ENCODE measurements at regions not wholly inside any gene's neighbourhood (a gene's known extent, or its start where the extent isn't known, plus 50 kb on each side); places are given as distances from the start of the nearest gene placed in this dataset.

- Histone ChIP-seq H3K4me1 (ENCODE audit: insufficient read depth, low read length) (no peaks in the 10 kb centered on the region), H3K79me2 (ENCODE audit: insufficient read depth, low read length) (no peaks in the 10 kb centered on the region), H2AFZ (ENCODE audit: low read depth, low read length) (no peak overlapping the region), H3K9ac (ENCODE audit: low read depth, low read length) (no peak overlapping the region), H3K4me2 (ENCODE audit: insufficient read depth, low read length) (no peak overlapping the region), H3K9me3 (ENCODE audit: insufficient read depth, low read length, severe bottlenecking) (peaks cover 2% of the 10 kb centered on the region), H4K20me1 (ENCODE audit: insufficient read depth, low read length) (no peaks in the 10 kb centered on the region), H3K27me3 (ENCODE audit: insufficient read depth, low read length, poor library complexity) (no peaks in the 10 kb centered on the region), H3K36me3 (ENCODE audit: insufficient read depth, low read length) (no peaks in the 10 kb centered on the region), H3K27ac (ENCODE audit: low read length) (no peak overlapping the region), H3K4me3 (ENCODE audit: low read depth in 1 of 2, low read length in 2 of 2) (no peak overlapping the region)
- no peak for TF ChIP-seq EZH2 (IDR thresholded peaks at IDR 0.05; ENCODE audit: borderline replicate concordance, low read depth, low read length, severe bottlenecking)
- TF ChIP-seq, protein P1, sequence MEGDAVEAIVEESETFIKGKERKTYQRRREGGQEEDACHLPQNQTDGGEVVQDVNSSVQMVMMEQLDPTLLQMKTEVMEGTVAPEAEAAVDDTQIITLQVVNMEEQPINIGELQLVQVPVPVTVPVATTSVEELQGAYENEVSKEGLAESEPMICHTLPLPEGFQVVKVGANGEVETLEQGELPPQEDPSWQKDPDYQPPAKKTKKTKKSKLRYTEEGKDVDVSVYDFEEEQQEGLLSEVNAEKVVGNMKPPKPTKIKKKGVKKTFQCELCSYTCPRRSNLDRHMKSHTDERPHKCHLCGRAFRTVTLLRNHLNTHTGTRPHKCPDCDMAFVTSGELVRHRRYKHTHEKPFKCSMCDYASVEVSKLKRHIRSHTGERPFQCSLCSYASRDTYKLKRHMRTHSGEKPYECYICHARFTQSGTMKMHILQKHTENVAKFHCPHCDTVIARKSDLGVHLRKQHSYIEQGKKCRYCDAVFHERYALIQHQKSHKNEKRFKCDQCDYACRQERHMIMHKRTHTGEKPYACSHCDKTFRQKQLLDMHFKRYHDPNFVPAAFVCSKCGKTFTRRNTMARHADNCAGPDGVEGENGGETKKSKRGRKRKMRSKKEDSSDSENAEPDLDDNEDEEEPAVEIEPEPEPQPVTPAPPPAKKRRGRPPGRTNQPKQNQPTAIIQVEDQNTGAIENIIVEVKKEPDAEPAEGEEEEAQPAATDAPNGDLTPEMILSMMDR (IDR thresholded peaks at IDR 0.05; ENCODE audit: borderline replicate concordance, extremely low read depth, low read length, poor library complexity, severe bottlenecking) = no peak
- DNase-seq (no peak), ATAC-seq (ENCODE audit: insufficient read depth, low read depth) (no peak)
These were observed 470.0 kb upstream of the INTU start for GRCh38 chr4:127162741-127163140.

DNA sequence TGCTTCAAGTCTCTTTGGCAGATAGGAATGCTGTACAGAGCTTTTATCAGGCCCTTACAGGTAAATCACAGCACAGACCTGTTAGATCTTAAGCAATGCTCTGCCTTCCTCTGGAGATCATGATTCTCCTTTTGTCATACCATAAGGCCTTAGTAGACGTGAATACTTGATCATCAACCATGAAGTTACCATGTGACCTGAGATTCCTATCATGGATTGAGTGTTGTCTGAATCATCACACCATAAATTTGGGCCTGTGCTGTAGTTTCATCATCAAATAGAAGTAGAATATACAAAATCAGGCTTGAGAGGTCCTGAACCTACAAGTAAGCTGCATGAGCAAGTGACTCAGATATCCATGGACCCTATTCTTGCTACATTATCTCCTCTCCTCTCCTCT, 466.8 kb upstream of the INTU start:
- H3K9me3 ChIP-seq (ENCODE audit: insufficient read depth, low read length, severe bottlenecking) = peaks cover 2% of the 10 kb centered on the region
- no peak overlapping the region for H3K27ac ChIP-seq (ENCODE audit: low read length)
- no peaks in the 10 kb centered on the region for H3K36me3 ChIP-seq (ENCODE audit: insufficient read depth, low read length)
- no peak for TF ChIP-seq EZH2 (IDR thresholded peaks at IDR 0.05; ENCODE audit: borderline replicate concordance, low read depth, low read length, severe bottlenecking)
- TF ChIP-seq, protein P1 (IDR thresholded peaks at IDR 0.05; ENCODE audit: borderline replicate concordance, extremely low read depth, low read length, poor library complexity, severe bottlenecking) = no peak
- H3K4me1 ChIP-seq (ENCODE audit: insufficient read depth, low read length) = no peaks in the 10 kb centered on the region
- no peaks in the 10 kb centered on the region for H3K79me2 ChIP-seq (ENCODE audit: insufficient read depth, low read length)
- H4K20me1 ChIP-seq (ENCODE audit: insufficient read depth, low read length) = no peaks in the 10 kb centered on the region
- no peak overlapping the region for H3K9ac ChIP-seq (ENCODE audit: low read depth, low read length)
- no peak overlapping the region for H3K4me2 ChIP-seq (ENCODE audit: insufficient read depth, low read length)
- H2AFZ ChIP-seq (ENCODE audit: low read depth, low read length) = no peak overlapping the region
- H3K27me3 ChIP-seq (ENCODE audit: insufficient read depth, low read length, poor library complexity) = no peaks in the 10 kb centered on the region
- no peak overlapping the region for H3K4me3 ChIP-seq (ENCODE audit: low read depth in 1 of 2, low read length in 2 of 2)
- ATAC-seq (ENCODE audit: insufficient read depth, low read depth) (no peak), DNase-seq (no peak)

GRCh38 chr4:127174201-127174600, 458.6 kb upstream of the INTU start:
- H2AFZ ChIP-seq (ENCODE audit: low read depth, low read length) = no peak overlapping the region
- no peaks in the 10 kb centered on the region for H3K79me2 ChIP-seq (ENCODE audit: insufficient read depth, low read length)
- TF ChIP-seq, protein P1 (IDR thresholded peaks at IDR 0.05; ENCODE audit: borderline replicate concordance, extremely low read depth, low read length, poor library complexity, severe bottlenecking) = no peak
- no peak for TF ChIP-seq EZH2 (IDR thresholded peaks at IDR 0.05; ENCODE audit: borderline replicate concordance, low read depth, low read length, severe bottlenecking)

DNA sequence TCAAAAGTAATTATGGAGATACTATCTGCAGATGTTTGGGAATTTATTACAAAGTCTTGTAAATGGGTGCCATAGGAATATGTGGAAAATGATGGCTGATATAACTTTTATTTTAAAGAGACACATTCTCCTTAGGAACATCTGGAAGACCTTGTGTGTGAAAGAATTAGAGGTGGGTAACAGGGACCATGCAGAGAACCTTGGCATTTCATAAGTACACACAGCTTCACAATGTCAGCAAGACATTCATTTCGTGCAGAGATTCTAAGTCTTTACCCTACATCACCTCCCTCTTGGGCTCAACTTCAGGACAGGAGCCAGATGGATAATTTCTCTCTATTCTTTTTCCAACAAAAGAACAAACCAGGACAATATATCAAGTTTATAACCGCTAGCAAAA, 458.1 kb upstream of the INTU start:
- H3K9me3 ChIP-seq (ENCODE audit: insufficient read depth, low read length, severe bottlenecking) = no peaks in the 10 kb centered on the region
- H3K4me1 ChIP-seq (ENCODE audit: insufficient read depth, low read length) = no peaks in the 10 kb centered on the region
- H3K9ac ChIP-seq (ENCODE audit: low read depth, low read length) = no peak overlapping the region
- H3K27me3 ChIP-seq (ENCODE audit: insufficient read depth, low read length, poor library complexity) = no peaks in the 10 kb centered on the region
- no peak overlapping the region for H3K27ac ChIP-seq (ENCODE audit: low read length)
- no peak overlapping the region for H2AFZ ChIP-seq (ENCODE audit: low read depth, low read length)
- H3K4me2 ChIP-seq (ENCODE audit: insufficient read depth, low read length) = no peak overlapping the region
- H3K4me3 ChIP-seq (ENCODE audit: low read depth in 1 of 2, low read length in 2 of 2) = no peak overlapping the region
- H3K79me2 ChIP-seq (ENCODE audit: insufficient read depth, low read length) = no peaks in the 10 kb centered on the region
- ATAC-seq (ENCODE audit: insufficient read depth, low read depth) (no peak), DNase-seq (no peak)
- TF ChIP-seq, protein P1 (IDR thresholded peaks at IDR 0.05; ENCODE audit: borderline replicate concordance, extremely low read depth, low read length, poor library complexity, severe bottlenecking) = no peak
- TF ChIP-seq EZH2 (IDR thresholded peaks at IDR 0.05; ENCODE audit: borderline replicate concordance, low read depth, low read length, severe bottlenecking) = no peak
- H4K20me1 ChIP-seq (ENCODE audit: insufficient read depth, low read length) = no peaks in the 10 kb centered on the region
- H3K36me3 ChIP-seq (ENCODE audit: insufficient read depth, low read length) = no peaks in the 10 kb centered on the region

More at GRCh38 chr4:127174201-127174600, 458.6 kb upstream of the INTU start:
- H3K4me3 ChIP-seq (ENCODE audit: low read depth in 1 of 2, low read length in 2 of 2) = no peak overlapping the region
- H3K4me2 ChIP-seq (ENCODE audit: insufficient read depth, low read length) = no peak overlapping the region
- H3K9me3 ChIP-seq (ENCODE audit: insufficient read depth, low read length, severe bottlenecking) = no peaks in the 10 kb centered on the region
- H3K9ac ChIP-seq (ENCODE audit: low read depth, low read length) = no peak overlapping the region
- H3K27ac ChIP-seq (ENCODE audit: low read length) = no peak overlapping the region
- H3K27me3 ChIP-seq (ENCODE audit: insufficient read depth, low read length, poor library complexity) = no peaks in the 10 kb centered on the region
- ATAC-seq (ENCODE audit: insufficient read depth, low read depth) (no peak), DNase-seq (no peak)
- H4K20me1 ChIP-seq (ENCODE audit: insufficient read depth, low read length) = no peaks in the 10 kb centered on the region
- no peaks in the 10 kb centered on the region for H3K4me1 ChIP-seq (ENCODE audit: insufficient read depth, low read length)
- H3K36me3 ChIP-seq (ENCODE audit: insufficient read depth, low read length) = no peaks in the 10 kb centered on the region
